Ammon's horn (tissue), 1 donor: ENCODE measurements at regions not wholly inside any gene's neighbourhood (a gene's known extent, or its start where the extent isn't known, plus 50 kb on each side); places are given as distances from the start of the nearest gene placed in this dataset.

Experiments
- DNase-seq: peaks from one replicate; pipeline ENCODE4 v3.0.0-alpha.2; 2016; ENCODE audit warnings: low spot score

DNA sequence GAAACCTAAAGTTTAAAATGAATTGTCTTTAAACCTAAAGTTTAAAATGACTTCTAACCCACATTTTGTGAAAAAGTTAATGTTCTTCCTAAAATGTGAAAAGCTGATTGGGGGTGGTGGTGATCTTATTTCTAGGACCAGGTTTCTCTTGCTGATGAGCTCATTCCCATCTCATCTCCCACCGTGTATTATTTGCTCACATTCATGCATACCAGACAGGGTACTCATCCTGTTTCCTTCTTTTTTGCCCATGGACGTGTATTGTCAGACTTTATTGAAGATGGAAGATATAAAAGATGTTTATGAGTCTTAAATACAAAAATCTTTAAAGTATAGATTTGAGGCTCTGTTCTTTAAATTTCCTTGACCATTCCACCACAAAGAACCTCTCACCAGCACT, 70.1 kb upstream of the MPHOSPH6 start:
- no peak for DNase-seq

DNA sequence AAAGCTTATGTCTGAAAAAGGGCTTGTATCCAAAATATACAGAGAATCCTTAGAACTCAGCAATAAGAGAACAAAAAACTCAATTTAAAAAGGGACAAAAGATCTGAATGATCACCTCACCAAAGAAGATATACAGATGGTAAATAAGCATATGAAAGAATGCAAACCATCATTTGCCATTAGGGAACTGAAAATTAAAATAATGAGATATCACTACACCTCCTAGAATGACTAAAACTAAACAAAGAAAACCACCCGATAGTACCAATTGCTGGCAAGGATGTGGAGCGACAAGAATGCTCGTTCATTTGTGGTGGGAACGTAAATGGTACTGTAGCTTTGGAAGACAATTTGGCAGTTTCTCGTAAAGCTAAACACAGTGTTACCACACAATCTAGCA, 66.9 kb upstream of the MPHOSPH6 start:
- DNase-seq, result no peak

DNA sequence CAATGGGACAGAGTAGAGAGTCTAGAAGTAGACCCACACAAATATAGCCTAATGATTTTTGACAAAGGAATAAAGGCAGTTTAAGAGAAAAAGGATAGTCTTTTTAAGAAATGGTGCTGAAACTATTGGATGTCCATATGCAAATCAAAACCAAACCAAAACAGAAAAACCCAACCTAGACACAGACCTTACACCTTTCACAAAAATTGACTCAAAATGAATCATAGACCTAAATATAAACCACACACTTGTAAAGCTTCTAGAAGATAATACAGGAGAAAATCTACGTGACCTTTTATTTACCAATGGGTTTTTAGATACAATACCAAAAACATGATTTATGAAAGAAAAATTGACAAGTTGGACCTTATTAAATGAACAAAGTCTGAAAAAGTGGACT, 66.4 kb upstream of the MPHOSPH6 start:
- no peak for DNase-seq

DNA sequence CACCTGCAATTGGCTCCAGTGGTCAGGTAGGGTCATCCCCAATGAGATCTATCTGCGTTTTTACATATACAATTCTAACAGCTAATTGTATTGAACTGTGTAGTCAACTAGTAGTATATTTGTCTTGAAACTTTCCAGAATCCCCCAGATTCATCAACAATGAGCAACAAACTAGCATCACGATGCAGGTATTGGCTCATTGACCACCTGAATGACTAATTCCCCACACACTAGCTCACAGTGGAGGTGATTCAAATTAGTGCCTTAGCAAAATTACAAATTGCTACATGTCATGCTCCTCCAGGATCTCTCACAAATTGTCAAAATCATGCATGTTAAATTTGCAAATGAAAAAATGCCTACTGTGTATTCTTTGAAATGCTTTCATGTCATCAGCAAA, 62.8 kb upstream of the MPHOSPH6 start:
- no peak for DNase-seq

DNA sequence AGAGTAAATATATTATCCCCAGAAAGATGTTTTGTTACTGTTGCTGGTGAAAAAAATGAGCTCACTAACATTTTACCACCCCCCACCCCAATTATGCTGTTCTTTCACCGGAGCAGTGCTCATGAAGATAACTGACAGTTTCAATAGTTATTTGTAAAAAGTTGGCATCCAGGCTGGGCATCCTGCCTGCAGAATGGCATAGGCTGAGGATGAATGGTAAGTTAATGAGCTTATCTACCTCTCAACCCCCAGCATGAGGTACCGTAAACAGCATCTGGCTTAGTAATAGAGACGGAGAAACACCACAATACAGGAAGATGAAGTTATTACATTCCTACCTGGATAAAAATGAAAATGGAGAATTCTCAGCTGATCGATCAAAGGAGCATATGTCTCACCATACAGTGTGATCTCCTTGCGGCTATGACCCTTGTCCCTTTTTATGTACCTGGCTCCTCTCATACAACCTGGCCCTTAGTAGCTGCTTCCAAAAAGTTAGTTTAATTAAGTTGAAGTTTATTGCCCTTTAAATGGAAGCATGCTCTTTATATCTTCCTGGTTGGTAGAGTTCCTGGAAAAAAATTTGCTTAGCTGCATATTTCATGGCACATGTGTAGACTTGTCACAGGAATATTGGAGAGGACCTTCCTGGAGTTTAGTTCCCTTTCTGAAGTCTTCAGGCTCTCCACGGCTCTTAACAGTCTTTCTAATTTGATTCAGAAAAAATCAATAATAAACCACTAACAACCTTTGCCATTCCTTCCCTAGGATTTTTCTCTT, 61.2 kb upstream of the MPHOSPH6 start:
- no peak for DNase-seq

DNA sequence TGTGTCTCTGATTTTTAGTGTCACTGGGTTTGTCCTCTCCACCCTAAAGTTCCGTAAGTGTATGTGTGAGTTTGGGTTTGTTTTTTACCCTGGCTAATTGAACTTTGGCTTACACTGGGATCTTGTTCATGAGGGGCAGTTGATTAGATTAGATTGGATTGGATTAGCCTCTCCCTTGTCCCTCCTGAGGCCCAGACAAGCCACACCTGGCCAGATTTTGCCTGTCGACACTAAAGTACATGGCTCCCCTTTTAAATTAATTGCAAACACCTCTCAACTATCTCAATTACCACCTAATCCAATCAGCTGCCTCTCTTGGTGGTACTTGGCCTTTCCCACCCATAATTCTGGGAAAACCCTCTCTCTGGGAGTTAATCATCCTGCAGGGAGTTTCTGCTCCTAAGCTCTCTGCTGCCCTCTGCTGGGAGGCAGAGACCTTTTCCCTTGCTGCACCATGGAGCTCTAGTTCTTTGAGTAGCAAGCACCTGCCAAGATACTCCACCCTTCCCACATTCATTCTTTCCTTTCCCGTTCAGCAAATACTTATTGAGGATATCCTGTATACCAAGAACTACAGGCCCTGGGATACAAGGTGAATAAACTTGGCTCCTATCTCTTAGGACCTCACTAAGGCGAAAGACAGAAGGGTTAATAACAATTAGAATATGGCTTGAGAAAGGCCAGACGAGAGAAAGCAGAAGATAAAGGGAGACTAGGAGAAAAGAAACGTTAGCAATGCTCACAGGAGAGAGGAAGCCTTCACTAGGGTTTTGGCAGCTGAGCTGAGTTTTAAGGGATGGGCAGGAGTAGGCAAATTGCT, 60.0 kb upstream of the MPHOSPH6 start:
- DNase-seq, result peak; percentile 85

DNA sequence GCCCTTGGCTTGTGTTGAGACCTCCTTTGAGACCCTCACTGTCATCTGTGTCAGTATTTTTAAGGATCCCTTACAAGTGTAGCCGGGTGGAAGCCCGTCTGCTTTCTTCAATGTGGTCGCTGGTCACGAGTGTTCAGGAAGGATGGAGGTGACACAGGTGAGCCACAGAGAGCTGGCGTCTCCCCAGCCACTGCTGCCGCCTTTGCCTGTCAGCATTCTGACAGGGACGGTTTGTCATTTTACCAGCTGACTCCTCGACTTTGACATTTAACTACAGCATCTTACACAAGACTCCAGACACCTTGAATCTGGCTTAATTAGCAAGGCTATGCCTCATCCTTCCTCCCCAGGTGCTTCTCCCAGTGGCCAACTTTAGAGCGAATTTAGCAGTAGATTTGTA, 56.3 kb upstream of the MPHOSPH6 start:
- DNase-seq, result no peak

DNA sequence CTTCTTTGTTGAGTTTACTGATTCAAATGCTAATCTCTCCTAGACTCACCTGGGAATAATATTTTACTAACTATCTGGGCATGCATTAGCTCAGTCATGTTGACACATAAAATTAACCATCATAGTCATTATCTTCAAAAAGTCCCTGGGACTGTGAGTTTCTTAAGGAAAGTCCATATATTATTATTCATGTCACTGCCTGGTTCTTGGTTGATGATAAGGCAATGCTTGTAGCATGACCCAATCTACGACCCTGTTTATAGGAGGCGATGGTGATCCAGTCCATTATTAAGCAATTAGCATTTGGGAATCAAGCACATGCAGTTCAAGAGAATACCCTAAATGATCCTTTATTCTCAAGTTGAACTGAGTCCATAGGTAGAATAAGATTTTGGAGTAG, 54.8 kb upstream of the MPHOSPH6 start:
- DNase-seq, result no peak

DNA sequence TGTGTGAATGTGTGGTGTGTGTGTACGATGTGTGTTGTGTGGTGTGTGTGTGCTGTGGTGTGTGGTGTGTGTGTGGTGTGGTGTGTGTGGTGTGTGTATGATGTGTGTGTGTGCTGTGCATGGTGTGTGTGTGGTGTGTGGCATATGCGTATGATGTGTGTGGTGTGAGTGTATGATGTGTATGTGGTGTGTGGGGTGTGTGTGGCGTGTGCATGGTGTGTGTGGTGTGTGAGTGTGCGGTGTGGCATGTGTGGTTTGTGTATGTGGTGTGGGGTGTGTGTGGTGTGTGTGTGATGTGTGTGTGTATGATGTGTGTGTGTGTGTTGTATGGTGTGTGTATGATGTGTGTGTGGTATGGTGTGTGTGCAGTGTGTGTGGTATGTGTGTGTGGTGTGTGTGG, 50.5 kb upstream of the MPHOSPH6 start:
- no peak for DNase-seq
